Colonic mucosa (tissue), 4 donors: ENCODE measurements at regions not wholly inside any gene's neighbourhood (a gene's known extent, or its start where the extent isn't known, plus 50 kb on each side); places are given as distances from the start of the nearest gene placed in this dataset.

Experiments
- DNase-seq: peaks from one replicate; pipeline ENCODE4 v3.0.0-alpha.2; 2020
- H3K27ac ChIP-seq: fragments of 200-600 bp; one replicate; pipeline ENCODE4 v1.8.0; 2021
- H3K27me3 ChIP-seq: fragments of 200-600 bp; one replicate; pipeline ENCODE4 v1.8.0; 2021
- H3K36me3 ChIP-seq: fragments of 200-600 bp; one replicate; pipeline ENCODE4 v1.8.0; 2021
- H3K4me1 ChIP-seq: fragments of 200-600 bp; one replicate; pipeline ENCODE4 v1.8.0; 2021; ENCODE audit warnings: mild to moderate bottlenecking
- H3K4me3 ChIP-seq: fragments of 200-600 bp; one replicate; pipeline ENCODE4 v1.8.0; 2021
- H3K9ac ChIP-seq, 2 donors: one replicate each; pipeline ENCODE4 v1.7.0; 2013; ENCODE audit warnings: control low read depth in 2 of 2, low read depth in 2 of 2, low read length in 2 of 2
- H3K9me3 ChIP-seq: fragments of 200-600 bp; one replicate; pipeline ENCODE4 v1.8.0; 2021
- CTCF ChIP-seq: fragments of 200-600 bp; IDR thresholded peaks from one replicate; pipeline ENCODE4 v1.8.0; 2022; ENCODE audit warnings: antibody characterized with exemption, mild to moderate bottlenecking
- intact Hi-C: fragments of 100-400 bp; cut with DNase I; formaldehyde crosslinking; loops from one replicate; pipeline ENCODE4 v1.14.1; 2022
- donor health status: healthy.
- donor health status: DM: no; HTN: no; CAD: no.
- donor health status: DM: no; HTN: no; CAD: no.

- H3K27ac ChIP-seq, result no peak overlapping the region
- no peaks in the 10 kb centered on the region for H3K36me3 ChIP-seq
These were observed 620.9 kb upstream of the USP24 start for GRCh38 chr1:55836086-55836485.

GRCh38 chr1:55833529-55834091 lies 618.4 kb upstream of the USP24 start:
- Histone ChIP-seq H3K4me3 (no peak overlapping the region), H3K9me3 (no peaks in the 10 kb centered on the region), H3K27me3 (no peaks in the 10 kb centered on the region), H3K36me3 (no peaks in the 10 kb centered on the region), H3K27ac (no peak overlapping the region), H3K4me1 (no peaks in the 10 kb centered on the region), H3K9ac (no peak overlapping the region)
- intact Hi-C loops, result no loop called here
- TF ChIP-seq CTCF, result no peak
- no peak for DNase-seq

More at GRCh38 chr1:55836086-55836485, 620.9 kb upstream of the USP24 start:
- Histone ChIP-seq H3K4me1 (no peaks in the 10 kb centered on the region), H3K4me3 (no peak overlapping the region), H3K9me3 (no peaks in the 10 kb centered on the region), H3K27me3 (no peaks in the 10 kb centered on the region), H3K9ac (no peak overlapping the region)
- DNase-seq, result no peak
- TF ChIP-seq CTCF, result no peak
- intact Hi-C loops, result no loop called here

DNA sequence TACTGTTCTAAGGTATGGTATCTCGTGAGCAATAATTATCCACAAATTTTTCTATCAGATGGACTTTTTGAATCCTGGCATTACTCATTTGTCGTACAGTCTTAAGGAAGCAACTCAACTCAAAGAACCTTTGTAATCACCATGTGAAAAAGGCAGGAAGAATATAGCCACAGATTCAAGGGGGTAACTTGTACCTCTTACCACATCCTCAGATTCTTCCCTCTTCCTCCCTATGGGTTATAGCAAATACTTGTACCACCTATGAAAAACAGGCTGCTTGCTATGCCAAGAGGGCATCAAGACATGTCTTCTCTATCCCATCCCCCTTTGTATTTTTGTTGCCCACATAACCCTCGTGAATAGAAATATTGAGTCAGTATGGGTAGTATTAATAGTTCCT lies 616.6 kb upstream of the USP24 start:
- intact Hi-C loops, result no loop called here
- H3K9ac ChIP-seq, result no peak overlapping the region
- no peak overlapping the region for H3K4me3 ChIP-seq
- no peak for TF ChIP-seq CTCF
- H3K4me1 ChIP-seq, result no peaks in the 10 kb centered on the region
- no peaks in the 10 kb centered on the region for H3K27me3 ChIP-seq
- H3K27ac ChIP-seq, result no peak overlapping the region
- no peak for DNase-seq
- no peaks in the 10 kb centered on the region for H3K9me3 ChIP-seq
- H3K36me3 ChIP-seq, result no peaks in the 10 kb centered on the region

GRCh38 chr1:55828044-55828443 lies 612.9 kb upstream of the USP24 start:
- Histone ChIP-seq H3K9me3 (no peaks in the 10 kb centered on the region), H3K27ac (no peak overlapping the region), H3K4me3 (no peak overlapping the region), H3K27me3 (no peaks in the 10 kb centered on the region), H3K36me3 (no peaks in the 10 kb centered on the region), H3K4me1 (no peaks in the 10 kb centered on the region), H3K9ac (no peak overlapping the region)
- no peak for DNase-seq
- intact Hi-C loops, result no loop called here
- TF ChIP-seq CTCF, result no peak

DNA sequence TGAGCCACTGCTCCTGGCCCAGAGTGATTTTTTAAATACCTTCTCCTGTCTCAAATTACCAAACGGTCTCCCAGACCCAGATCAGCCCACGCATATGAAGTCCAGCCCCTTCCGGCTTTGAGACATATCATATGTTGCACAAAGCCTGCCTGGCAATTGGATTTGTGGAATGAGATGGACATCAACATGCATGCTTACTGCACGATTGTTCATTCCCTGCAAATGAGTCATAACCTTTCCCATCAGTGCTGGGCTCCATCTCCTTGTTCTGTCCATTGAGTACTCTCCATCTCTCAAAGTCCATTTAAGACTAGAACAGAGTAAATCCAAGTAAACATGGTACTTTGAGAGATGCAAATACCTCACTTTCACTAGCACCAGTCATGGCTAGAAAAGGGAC lies 612.2 kb upstream of the USP24 start:
- no peak overlapping the region for H3K9ac ChIP-seq
- no peak for TF ChIP-seq CTCF
- no peaks in the 10 kb centered on the region for H3K27me3 ChIP-seq
- no peak overlapping the region for H3K4me3 ChIP-seq
- H3K27ac ChIP-seq, result no peak overlapping the region
- no peaks in the 10 kb centered on the region for H3K36me3 ChIP-seq
- intact Hi-C loops, result no loop called here
- H3K9me3 ChIP-seq, result no peaks in the 10 kb centered on the region
- no peaks in the 10 kb centered on the region for H3K4me1 ChIP-seq
- peak; percentile 26 for DNase-seq
